B cell (primary cell): ENCODE measurements at regions not wholly inside any gene's neighbourhood (a gene's known extent, or its start where the extent isn't known, plus 50 kb on each side); places are given as distances from the start of the nearest gene placed in this dataset.

Experiments
- ATAC-seq: fragments of 200-7000 bp; cut with Tn5 transposase; one replicate; pipeline ENCODE4 v1.10.0; 2021; ENCODE audit warnings: low read depth, mild to moderate bottlenecking, moderate number of reproducible peaks, moderate library complexity
- CTCF ChIA-PET: fragments of 350-600 bp; sonication (Branson Sonifier 250); formaldehyde crosslinking; loops from one replicate; lab custom pipeline; 2021; ENCODE audit warnings: antibody characterized with exemption, inconsistent platforms; lab: Charles Lee
- POLR2A ChIA-PET: fragments of 350-600 bp; sonication (Branson Sonifier 250); formaldehyde crosslinking; loops from one replicate; lab custom pipeline; 2021; ENCODE audit warnings: antibody characterized with exemption; lab: Charles Lee
- DNase-seq: peaks from one replicate; pipeline ENCODE4 v3.0.0; 2013
- H2AFZ ChIP-seq: 2 replicates; pipeline ENCODE4 v1.6.1; 2012; ENCODE audit warnings: mild to moderate bottlenecking, low read depth, low read length; ENCODE audit not compliant: insufficient read depth, poor library complexity, severe bottlenecking
- H3K27ac ChIP-seq, 2 donors: 1 replicate in 1 of 2; 2 replicates in 1 of 2; pipeline ENCODE4 v1.5.1; 2012 to 2013; ENCODE audit warnings: low read length in 2 of 2, mild to moderate bottlenecking in 2 of 2, moderate library complexity in 1 of 2
- H3K27me3 ChIP-seq, 4 experiments: fragments of 200-600 bp in 1 of 4; sonication (generic) in 1 of 4; replicated peaks in 1 of 4; 1 replicate in 2 of 4; 2 replicates in 2 of 4; pipeline versions ENCODE4 v1.6.1 to v1.7.0; 2013 to 2016; ENCODE audit warnings: low read length in 3 of 4, mild to moderate bottlenecking in 2 of 4, mixed read lengths in 1 of 4, moderate library complexity in 1 of 4; ENCODE audit not compliant: insufficient read depth in 4 of 4, control insufficient read depth in 3 of 4; ENCODE audit errors: control extremely low read depth in 1 of 4
- H3K36me3 ChIP-seq, 2 experiments: replicated peaks in 1 of 2; 1 replicate in 1 of 2; 2 replicates in 1 of 2; pipeline versions ENCODE4 v1.6.1 to v1.7.1; 2013; ENCODE audit warnings: low read length in 1 of 2; ENCODE audit not compliant: insufficient read depth in 2 of 2, control insufficient read depth in 1 of 2; ENCODE audit errors: control extremely low read depth in 1 of 2, extremely low read depth in 1 of 2
- H3K4me1 ChIP-seq, 2 donors: fragments of 200-600 bp in 1 of 2; sonication (generic) in 1 of 2; 1 replicate in 1 of 2; 2 replicates in 1 of 2; pipeline versions ENCODE4 v1.5.1 to v1.6.1; 2013 to 2017; ENCODE audit warnings: low read length in 2 of 2; ENCODE audit not compliant: control insufficient read depth in 2 of 2, insufficient read depth in 2 of 2
- H3K4me2 ChIP-seq: replicated peaks from 2 replicates; pipeline ENCODE3; 2012; ENCODE audit warnings: mild to moderate bottlenecking, low read depth, low read length; ENCODE audit not compliant: poor library complexity, severe bottlenecking
- H3K4me3 ChIP-seq, 5 experiments: fragments of 200-600 bp in 1 of 5; sonication (generic) in 1 of 5; 1 replicate in 3 of 5; 2 replicates in 2 of 5; pipeline versions ENCODE4 v1.5.1 to v1.7.0; 2011 to 2016; ENCODE audit warnings: low read length in 4 of 5, mild to moderate bottlenecking in 4 of 5, low read depth in 2 of 5, control low read depth in 1 of 5, moderate library complexity in 1 of 5; ENCODE audit not compliant: insufficient read depth in 1 of 5; ENCODE audit errors: control extremely low read depth in 1 of 5, extremely low read depth in 1 of 5
- H3K79me2 ChIP-seq: fragments of 200-600 bp; sonication (generic); one replicate; pipeline ENCODE4 v1.6.0; 2016; ENCODE audit warnings: low read length; ENCODE audit not compliant: control insufficient read depth, insufficient read depth
- H3K9ac ChIP-seq: fragments of 200-600 bp; sonication (generic); 2 replicates; pipeline ENCODE4 v1.6.1; 2017; ENCODE audit warnings: mild to moderate bottlenecking, low read length, moderate library complexity
- H3K9me3 ChIP-seq, 3 donors: one replicate each; pipeline versions ENCODE4 v1.6.1 to v1.7.1; 2013; ENCODE audit warnings: low read length in 2 of 3; ENCODE audit not compliant: control insufficient read depth in 2 of 3, insufficient read depth in 1 of 3; ENCODE audit errors: control extremely low read depth in 1 of 3
- H4K20me1 ChIP-seq: 2 replicates; pipeline ENCODE4 v1.6.0; 2012; ENCODE audit warnings: mild to moderate bottlenecking, low read length; ENCODE audit not compliant: insufficient read depth, control insufficient read depth, poor library complexity, severe bottlenecking
- H3K27ac Mint-ChIP-seq: one replicate; pipeline ENCODE4 v1.8.0; 2021; ENCODE audit warnings: mixed read lengths
- H3K27me3 Mint-ChIP-seq: one replicate; pipeline ENCODE4 v1.8.0; 2021; ENCODE audit warnings: mixed read lengths
- H3K4me1 Mint-ChIP-seq: one replicate; pipeline ENCODE4 v1.8.0; 2021; ENCODE audit warnings: mixed read lengths
- H3K4me3 Mint-ChIP-seq: one replicate; pipeline ENCODE4 v1.8.0; 2021; ENCODE audit warnings: mixed read lengths
- H3K9me3 Mint-ChIP-seq: one replicate; pipeline ENCODE4 v1.8.0; 2022; ENCODE audit warnings: mixed read lengths; ENCODE audit not compliant: insufficient read depth
- CTCF ChIP-seq: fragments of 200-600 bp; IDR thresholded peaks from one replicate; pipeline ENCODE4 v1.8.0; 2022; ENCODE audit warnings: antibody characterized with exemption, mild to moderate bottlenecking
- EZH2 ChIP-seq: IDR thresholded peaks from 2 replicates; pipeline ENCODE4 v1.6.1; 2012; ENCODE audit warnings: borderline replicate concordance, low read depth, mild to moderate bottlenecking, moderate library complexity, low read length; ENCODE audit not compliant: insufficient read depth, poor library complexity, severe bottlenecking
- WGBS: methylation state at CpG from one replicate; pipeline ENCODE4 v1.1.5; 2013; ENCODE audit warnings: missing lambda C conversion rate; ENCODE audit not compliant: insufficient coverage; 5-methylcytosine and 5-hydroxymethylcytosine counted together
- intact Hi-C: fragments of 100-400 bp; cut with micrococcal nuclease; formaldehyde crosslinking; loops from one replicate; pipeline ENCODE4 v1.10.0; 2022

DNA sequence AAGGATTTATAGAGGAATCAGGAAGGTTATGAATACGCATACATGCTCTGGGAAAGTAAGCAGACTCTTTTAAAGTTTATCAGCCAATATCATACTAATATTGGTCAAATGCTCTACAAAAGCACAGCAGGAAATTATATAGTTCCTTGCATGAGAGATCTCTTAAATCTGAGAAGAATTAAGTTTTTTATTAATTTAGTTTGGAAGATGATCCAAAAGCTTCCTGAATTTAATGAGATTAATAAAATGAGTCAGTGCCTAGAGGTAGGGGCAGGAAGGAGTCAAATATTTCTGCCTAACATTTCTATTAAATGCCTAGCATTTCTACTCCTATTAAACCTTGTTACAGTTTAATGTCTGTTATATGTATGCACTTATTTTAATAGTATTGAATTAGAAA is 1608.2 kb downstream of the GRIK2 start:
- Mint-ChIP-seq H3K9me3 (peaks cover 2% of the 10 kb centered on the region), H3K27ac (no peak overlapping the region), H3K27me3 (no peaks in the 10 kb centered on the region), H3K4me3 (no peak overlapping the region), H3K4me1 (no peaks in the 10 kb centered on the region)
- H3K27me3 ChIP-seq: no peaks in the 10 kb centered on the region
- no peak for TF ChIP-seq EZH2
- no peak for TF ChIP-seq CTCF
- H3K9ac ChIP-seq: no peak overlapping the region
- POLR2A ChIA-PET: no interaction called here
- no peaks in the 10 kb centered on the region for H3K79me2 ChIP-seq
- H3K27ac ChIP-seq: no peak overlapping the region
- no peaks in the 10 kb centered on the region for H3K4me1 ChIP-seq
- H3K4me2 ChIP-seq: no peak overlapping the region
- H4K20me1 ChIP-seq: no peaks in the 10 kb centered on the region
- WGBS: no CpG with 5 or more reads among the region's 1 CpG
- ATAC-seq (no peak), DNase-seq (no peak)
- no peaks in the 10 kb centered on the region for H3K36me3 ChIP-seq
- no peak overlapping the region for H2AFZ ChIP-seq
- no peaks in the 10 kb centered on the region for H3K9me3 ChIP-seq
- no peak overlapping the region for H3K4me3 ChIP-seq
- intact Hi-C loops: no loop called here
- CTCF ChIA-PET: no interaction called here

GRCh38 chr6:103000688-103001087 is 1607.2 kb downstream of the GRIK2 start:
- ChIA-PET POLR2A (no interaction called here), CTCF (no interaction called here)
- Mint-ChIP-seq H3K27ac (no peak overlapping the region), H3K27me3 (no peaks in the 10 kb centered on the region), H3K4me3 (no peak overlapping the region), H3K9me3 (peaks cover 2% of the 10 kb centered on the region), H3K4me1 (no peaks in the 10 kb centered on the region)
- no peak overlapping the region for H2AFZ ChIP-seq
- no peak overlapping the region for H3K4me2 ChIP-seq
- H3K9ac ChIP-seq: no peak overlapping the region
- ATAC-seq: no peak
- no peaks in the 10 kb centered on the region for H3K79me2 ChIP-seq
- H4K20me1 ChIP-seq: no peaks in the 10 kb centered on the region
- H3K4me3 ChIP-seq: no peak overlapping the region
- H3K4me1 ChIP-seq: no peaks in the 10 kb centered on the region
- 30% methylated on average over 4 of the region's 8 CpGs for WGBS
- H3K9me3 ChIP-seq: no peaks in the 10 kb centered on the region
- TF ChIP-seq EZH2 (no peak), CTCF (no peak)
- H3K36me3 ChIP-seq: no peaks in the 10 kb centered on the region
- DNase-seq: no peak
- intact Hi-C loops: no loop called here
- H3K27me3 ChIP-seq: no peaks in the 10 kb centered on the region
- H3K27ac ChIP-seq: no peak overlapping the region
